A549 (cell line): ENCODE measurements at regions not wholly inside any gene's neighbourhood (a gene's known extent, or its start where the extent isn't known, plus 50 kb on each side); places are given as distances from the start of the nearest gene placed in this dataset.

ENCODE experiments used
- ATAC-seq, 2 experiments: fragments of 200-7000 bp in 1 of 2; fragments of >200 bp in 1 of 2; cut with Nextera tagmentation in 1 of 2; cut with Tn5 transposase in 1 of 2; 3 replicates each; pipeline versions ENCODE4 v1.8.0 to v1.9.1; 2018 to 2020; ENCODE audit warnings: mild to moderate bottlenecking in 1 of 2, moderate library complexity in 1 of 2
- CTCF ChIA-PET: fragments of 300-600 bp; sonication (Branson Sonifier 250); formaldehyde crosslinking; extraction: SDS; loops from one replicate; lab custom pipeline; 2021; ENCODE audit warnings: antibody characterized with exemption, inconsistent platforms; lab: Yijun Ruan, JAX
- POLR2A ChIA-PET: fragments of 350-600 bp; formaldehyde crosslinking; extraction: SDS; loops from one replicate; lab custom pipeline; 2021; ENCODE audit warnings: antibody characterized with exemption, inconsistent platforms; lab: Yijun Ruan, JAX
- DNase-seq, 2 experiments: peaks; one replicate each; pipeline versions ENCODE4 v3.0.0 to v3.0.0-alpha.2; 2011 to 2016; ENCODE audit warnings: low read depth in 1 of 2, low spot score in 1 of 2
- FAIRE-seq: peaks from 2 replicates; lab custom pipeline; 2011; peaks lifted over from hg19 to GRCh38; lab: Jason Lieb, UNC
- H3K27ac ChIP-seq, 2 experiments: fragments of >200 bp; sonication (Bioruptor Twin); formaldehyde crosslinking; 3 replicates each; pipeline ENCODE4 v1.5.1; 2016 to 2017
- H3K4me1 ChIP-seq: fragments of >200 bp; sonication (Bioruptor Twin); formaldehyde crosslinking; 3 replicates; pipeline ENCODE4 v1.6.1; 2016
- H3K4me2 ChIP-seq: fragments of >200 bp; sonication (Bioruptor Twin); formaldehyde crosslinking; 3 replicates; pipeline ENCODE4 v1.6.1; 2016
- H3K4me3 ChIP-seq: fragments of >200 bp; sonication (Bioruptor Twin); formaldehyde crosslinking; 3 replicates; pipeline ENCODE4 v1.5.1; 2016
- H3K9me3 ChIP-seq: fragments of >200 bp; sonication (Bioruptor Twin); formaldehyde crosslinking; 3 replicates; pipeline ENCODE4 v1.6.1; 2016
- ATOH8 ChIP-seq: fragments of 250-450 bp; sonication (Bioruptor Pico); IDR thresholded peaks from 2 replicates; pipeline ENCODE4 v1.5.0; 2020; ENCODE audit warnings: low read depth, mild to moderate bottlenecking, moderate library complexity
- BHLHE40 ChIP-seq: IDR thresholded peaks from 2 replicates; pipeline ENCODE4 v1.6.1; 2012; ENCODE audit warnings: low read depth, low read length, inconsistent platforms
- CBX2 ChIP-seq: fragments of 200-600 bp; sonication (generic); IDR thresholded peaks from 2 replicates; pipeline ENCODE4 v1.6.1; 2016; ENCODE audit warnings: low read depth, mild to moderate bottlenecking, borderline replicate concordance
- CEBPB ChIP-seq, 2 experiments: fragments of >200 bp in 1 of 2; sonication (Bioruptor Twin) in 1 of 2; formaldehyde crosslinking in 1 of 2; IDR thresholded peaks; 2 replicates each; pipeline ENCODE4 v1.6.1; 2012 to 2016
- EP300 ChIP-seq, 2 experiments: fragments of >200 bp; sonication (Bioruptor Twin); formaldehyde crosslinking; IDR thresholded peaks; 2 replicates in 1 of 2; 3 replicates in 1 of 2; pipeline ENCODE4 v1.6.1; 2016 to 2017
- FOSB ChIP-seq: fragments of 250-450 bp; sonication (Bioruptor Pico); IDR thresholded peaks from 2 replicates; pipeline ENCODE4 v1.5.0; 2020; ENCODE audit warnings: mild to moderate bottlenecking, moderate library complexity
- HEYL ChIP-seq: fragments of 250-450 bp; sonication (Bioruptor Pico); IDR thresholded peaks from 2 replicates; pipeline ENCODE4 v1.8.0; 2021; ENCODE audit warnings: mild to moderate bottlenecking, moderate library complexity
- JUN ChIP-seq, 2 experiments: fragments of >200 bp; sonication (Bioruptor Twin); formaldehyde crosslinking; IDR thresholded peaks; 2 replicates in 1 of 2; 3 replicates in 1 of 2; pipeline ENCODE4 v1.6.1; 2016 to 2017
- MAFK ChIP-seq: fragments of 450-650 bp; IDR thresholded peaks from 2 replicates; pipeline ENCODE4 v1.6.1; 2014; ENCODE audit not compliant: partially characterized antibody
- MAX ChIP-seq: IDR thresholded peaks from 2 replicates; pipeline ENCODE4 v1.6.1; 2012
- MAZ ChIP-seq: fragments of 150-350 bp; IDR thresholded peaks from 2 replicates; pipeline ENCODE4 v1.6.1; 2014; ENCODE audit warnings: antibody characterized with exemption, low read depth, low read length, borderline replicate concordance
- MYC ChIP-seq: IDR thresholded peaks from 2 replicates; pipeline ENCODE4 v1.6.1; 2012; ENCODE audit warnings: mild to moderate bottlenecking, inconsistent platforms, low read length, improper control_type of control experiment, borderline replicate concordance
- NFE2L2 ChIP-seq: fragments of 150-350 bp; conservative IDR thresholded peaks from 2 replicates; pipeline ENCODE4 v1.6.1; 2014; ENCODE audit warnings: low read length
- NPAS2 ChIP-seq: fragments of 250-450 bp; sonication (Bioruptor Pico); IDR thresholded peaks from 2 replicates; pipeline ENCODE4 v1.8.0; 2022; ENCODE audit warnings: mild to moderate bottlenecking, moderate library complexity, borderline replicate concordance
- PBX3 ChIP-seq: IDR thresholded peaks from 2 replicates; pipeline ENCODE4 v1.6.1; 2012
- POLR2A ChIP-seq: IDR thresholded peaks from 2 replicates; pipeline ENCODE4 v1.6.1; 2012; ENCODE audit warnings: mild to moderate bottlenecking, low read length
- RAD21 ChIP-seq, 2 experiments: fragments of >200 bp in 1 of 2; sonication (Bioruptor Twin) in 1 of 2; formaldehyde crosslinking in 1 of 2; IDR thresholded peaks in 1 of 2; conservative IDR thresholded peaks in 1 of 2; 2 replicates in 1 of 2; 3 replicates in 1 of 2; pipeline ENCODE4 v1.6.1; 2012 to 2018; ENCODE audit warnings: inconsistent platforms in 1 of 2
- REST ChIP-seq: fragments of 200-600 bp; sonication (generic); IDR thresholded peaks from 2 replicates; pipeline ENCODE4 v1.6.1; 2016; ENCODE audit warnings: antibody characterized with exemption, mild to moderate bottlenecking, moderate library complexity
- SMC3 ChIP-seq: fragments of >200 bp; sonication (Bioruptor Twin); formaldehyde crosslinking; IDR thresholded peaks from 3 replicates; pipeline ENCODE4 v1.6.1; 2018; ENCODE audit warnings: inconsistent platforms
- WGBS: methylation state at CpG from one replicate; pipeline ENCODE4 v1.1.6; 2017; ENCODE audit errors: missing lambda C conversion rate; 5-methylcytosine and 5-hydroxymethylcytosine counted together

GRCh38 chr20:40781327-40782042 lies 92.4 kb upstream of the MAFB start:
- Histone ChIP-seq H3K4me2 (no peak overlapping the region), H3K9me3 (no peaks in the 10 kb centered on the region), H3K4me1 (no peaks in the 10 kb centered on the region), H3K27ac (no peak overlapping the region), H3K4me3 (no peak overlapping the region)
- CTCF ChIA-PET, result interaction anchor here (1.1 to 1.6 kb wide), 2 partner anchors 35 to 72 kb away, joined by 3 read pairs; no protein-coding TSS in a partner anchor
- ATAC-seq (no peak), DNase-seq (no peak), FAIRE-seq (no peak)
- 37% methylated on average over 14 of the region's 14 CpGs for WGBS
- POLR2A ChIA-PET, result no interaction called here
- TF ChIP-seq PBX3 (no peak), BHLHE40 (no peak), CEBPB (IDR thresholded peaks at IDR 0.05) (no peak), SMC3 (no peak), MAFK (no peak), POLR2A (no peak), REST (no peak), CBX2 (no peak), EP300 (IDR thresholded peaks at IDR 0.05) (no peak), MAX (no peak)

GRCh38 chr20:40782043-40782368 lies 93.0 kb upstream of the MAFB start:
- Histone ChIP-seq H3K4me2 (no peak overlapping the region), H3K27ac (no peak overlapping the region), H3K4me1 (no peaks in the 10 kb centered on the region), H3K4me3 (no peak overlapping the region), H3K9me3 (no peaks in the 10 kb centered on the region)
- no peak for DNase-seq
- ChIA-PET CTCF (interaction anchor here (1.1 kb wide), 1 partner anchor 72 kb away, joined by 3 read pairs; no protein-coding TSS in a partner anchor), POLR2A (no interaction called here)
- ATAC-seq, result no peak
- no peak for FAIRE-seq
- WGBS, result 21% methylated on average over 11 of the region's 11 CpGs
- TF ChIP-seq HEYL (CRISPR knock-in tag) (no peak), FOSB (CRISPR knock-in tag) (no peak), ATOH8 (CRISPR knock-in tag) (no peak), NPAS2 (no peak), MAZ (no peak), JUN (IDR thresholded peaks at IDR 0.05) (no peak), RAD21 (conservative IDR thresholded peaks at IDR 0.05 in 1 of 2, IDR thresholded peaks at IDR 0.05 in 1 of 2) (no peak), NFE2L2 (no peak), MAX (no peak), MYC (no peak)
